GM18909 (cell line): ENCODE measurements at regions not wholly inside any gene's neighbourhood (a gene's known extent, or its start where the extent isn't known, plus 50 kb on each side); places are given as distances from the start of the nearest gene placed in this dataset.
"Not testable (repeated sequence)": the region's sequence is repeated elsewhere in the genome, so short reads cannot be mapped to it uniquely, and the experiment has no call there.

Source experiments
- ATAC-seq: cut with Tn5 transposase; IDR thresholded peaks from one replicate; pipeline ENCODE4 v1.9.1; 2021; ENCODE audit warnings: mild to moderate bottlenecking; ENCODE audit not compliant: unreplicated experiment, poor library complexity

DNA sequence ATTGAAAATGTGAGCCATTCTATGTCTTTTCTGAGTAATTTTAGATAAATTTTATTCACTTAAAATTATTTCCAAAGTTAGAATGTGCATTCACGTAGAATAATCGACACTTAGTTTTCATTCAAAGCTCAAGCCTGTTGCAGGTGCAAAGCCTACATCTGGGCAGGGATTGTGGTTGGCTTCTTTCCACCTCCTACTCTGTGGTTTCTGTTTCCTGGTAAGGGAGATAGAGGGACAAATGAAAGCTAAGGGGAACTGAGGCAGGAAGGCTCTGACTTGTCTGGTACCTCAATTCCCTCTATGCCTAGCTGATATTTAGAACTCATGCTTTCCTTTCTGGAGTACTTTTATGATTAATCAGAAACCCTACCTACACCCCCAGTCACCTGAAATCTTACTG, 251.2 kb upstream of the DPYD start:
- no peak for ATAC-seq

DNA sequence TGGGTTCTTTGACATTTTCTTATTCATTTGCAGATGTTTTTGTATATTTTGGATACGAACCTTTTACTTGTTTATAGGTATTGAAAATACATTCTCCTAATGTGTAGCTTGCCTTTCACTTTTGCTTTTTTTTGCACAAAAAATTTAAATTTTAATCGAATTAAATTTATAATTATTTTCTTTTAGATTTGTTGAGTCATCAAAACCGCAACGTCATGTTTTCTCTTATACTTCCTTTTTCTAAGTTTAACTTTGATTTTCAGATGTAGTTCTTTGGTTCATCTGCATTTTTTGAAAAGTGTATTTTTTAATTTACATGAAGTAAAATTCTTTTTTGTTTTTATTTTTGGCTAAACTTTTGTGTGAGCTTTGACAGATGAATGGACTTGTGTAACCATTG, 243.7 kb upstream of the DPYD start:
- no peak for ATAC-seq

GRCh38 chr1:98157524-98158313, 236.9 kb upstream of the DPYD start:
- ATAC-seq = no peak

GRCh38 chr1:98147280-98147679, 226.4 kb upstream of the DPYD start:
- no peak for ATAC-seq

DNA sequence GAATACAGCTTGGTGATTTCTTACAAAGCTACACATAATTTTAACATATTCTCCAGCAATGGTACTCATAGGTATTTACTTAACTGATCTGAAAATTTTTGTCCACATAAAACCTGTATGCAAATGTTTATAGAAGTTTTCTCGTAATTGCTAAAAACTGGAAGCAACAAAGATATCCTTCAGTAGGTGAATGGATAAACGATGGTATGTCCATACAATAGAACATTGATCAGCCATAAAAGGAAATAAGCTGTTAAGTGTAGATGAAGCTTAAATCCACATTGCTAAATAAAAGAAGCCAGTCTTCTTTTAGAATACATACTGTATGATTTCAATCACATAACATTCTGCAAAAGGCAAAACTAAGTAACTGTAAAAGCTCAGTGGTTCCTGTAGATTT, 224.8 kb upstream of the DPYD start:
- ATAC-seq = no peak

DNA sequence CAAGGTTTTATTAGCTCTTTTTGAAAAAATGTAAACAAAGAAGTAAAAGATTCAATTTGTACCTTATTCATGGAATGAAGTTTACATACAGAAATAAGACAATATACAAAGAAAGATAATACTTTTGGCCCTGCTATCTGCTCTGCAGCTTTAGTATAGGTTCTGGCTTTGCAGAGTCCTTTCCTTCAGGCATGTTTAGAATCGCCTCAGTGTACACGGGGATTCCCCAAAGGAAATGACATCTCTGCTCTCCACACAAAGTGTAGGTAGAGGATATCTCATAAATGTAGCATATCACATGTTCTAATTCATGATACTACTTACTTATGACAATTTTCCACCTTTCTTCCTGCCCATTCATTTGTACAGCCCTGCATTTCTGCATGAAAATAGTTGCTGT, 222.6 kb upstream of the DPYD start:
- no peak for ATAC-seq

- no peak for ATAC-seq
Observed at GRCh38 chr1:98133131-98133530, 212.3 kb upstream of the DPYD start.

- ATAC-seq = no peak
Observed at GRCh38 chr1:98130408-98130807, 209.6 kb upstream of the DPYD start.

DNA sequence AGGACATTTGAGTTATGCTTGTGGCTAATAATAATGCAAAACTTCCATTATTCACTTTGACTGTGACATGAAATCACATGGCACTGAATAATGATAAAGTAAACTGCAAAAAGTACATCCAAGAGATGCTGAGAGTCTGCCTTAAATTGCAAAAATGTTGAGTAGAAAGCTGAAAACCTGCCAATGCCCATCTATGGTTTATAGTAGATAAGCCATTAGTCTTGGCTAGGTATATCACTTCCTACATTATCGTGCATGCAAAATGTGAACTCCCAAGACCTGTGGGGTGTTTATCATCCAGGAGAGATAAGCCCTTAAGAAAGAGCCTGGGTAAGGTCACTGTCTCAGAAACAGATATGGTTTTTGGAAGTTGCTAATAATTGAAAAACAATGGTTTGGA, 208.7 kb upstream of the DPYD start:
- ATAC-seq = no peak

GRCh38 chr1:98126740-98127139, 205.9 kb upstream of the DPYD start:
- no peak for ATAC-seq

- ATAC-seq = no peak
Observed at GRCh38 chr1:98121646-98122045, 200.8 kb upstream of the DPYD start.

DNA sequence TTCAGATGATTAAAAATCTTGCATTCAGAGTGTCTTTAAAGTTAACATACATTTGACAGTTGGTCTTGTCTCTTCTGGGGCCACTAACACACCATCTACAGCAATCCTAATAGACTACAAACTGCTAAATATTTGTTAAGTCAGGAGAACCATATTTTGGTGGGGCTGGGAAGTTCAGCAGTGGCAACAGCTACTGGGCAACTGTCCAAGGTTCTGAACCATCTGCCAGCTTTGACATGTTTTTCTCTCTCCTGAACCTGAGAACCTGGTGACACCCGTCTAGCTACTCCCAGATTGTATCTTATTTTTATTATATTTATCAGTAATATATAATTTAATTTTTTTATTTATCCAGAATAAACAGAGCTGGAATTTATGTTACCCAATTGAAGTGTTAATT, 199.0 kb upstream of the DPYD start:
- ATAC-seq = no peak

DNA sequence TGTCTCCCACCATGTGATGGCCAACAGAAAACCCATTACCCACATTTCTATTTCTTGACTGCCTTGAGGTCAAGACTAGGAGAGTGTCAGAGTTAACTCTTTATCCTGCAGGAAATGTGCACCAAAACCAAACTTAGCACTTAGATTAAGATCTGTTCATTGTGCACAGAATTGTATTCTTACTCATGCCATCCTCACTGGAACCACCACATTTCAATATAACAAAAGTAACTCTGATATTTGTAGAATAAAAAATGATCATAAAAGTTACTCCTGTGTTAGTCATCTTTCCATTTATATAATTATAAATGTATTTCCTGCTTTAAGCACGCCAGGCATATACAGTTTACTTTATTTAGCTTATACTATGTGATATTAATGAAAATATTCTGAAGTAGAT, 193.0 kb upstream of the DPYD start:
- no peak for ATAC-seq

DNA sequence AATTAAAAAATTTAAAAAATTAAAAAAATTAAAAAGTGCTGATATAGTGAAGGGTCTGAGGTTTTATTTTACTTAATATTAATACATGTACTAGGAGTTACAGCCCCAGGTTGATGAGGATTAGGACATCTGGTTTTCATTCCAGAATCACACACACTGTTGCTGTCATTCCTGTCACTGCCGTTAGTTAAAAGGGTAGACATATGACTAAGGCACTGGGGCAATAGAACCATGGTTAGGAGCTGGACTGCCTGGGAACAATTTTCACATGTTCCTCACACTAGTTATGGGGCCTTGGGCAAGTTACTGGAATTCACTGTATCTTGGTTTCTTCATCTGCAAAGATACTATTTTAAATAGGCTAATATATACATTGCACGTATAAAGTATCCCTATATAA, 191.8 kb upstream of the DPYD start:
- ATAC-seq = no peak

DNA sequence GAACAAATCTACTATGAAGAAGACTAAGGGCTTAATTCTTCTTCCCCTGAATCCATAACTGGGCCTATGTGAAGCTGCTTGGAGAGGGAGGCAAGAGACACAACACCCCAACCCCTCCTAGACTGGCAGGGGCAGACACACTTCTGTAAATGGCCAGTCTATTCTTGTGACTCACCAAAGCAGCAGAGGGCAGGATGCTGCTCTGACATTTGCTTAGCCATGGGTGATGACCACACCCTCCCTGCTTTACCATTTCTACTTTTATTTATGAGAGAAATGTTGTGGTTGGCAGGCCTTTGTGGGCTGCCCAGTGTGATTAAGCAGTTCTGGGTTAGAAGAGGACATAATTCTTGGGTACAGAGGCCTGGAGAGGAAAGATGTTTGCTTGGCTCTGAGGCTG, 189.8 kb upstream of the DPYD start:
- no peak for ATAC-seq

DNA sequence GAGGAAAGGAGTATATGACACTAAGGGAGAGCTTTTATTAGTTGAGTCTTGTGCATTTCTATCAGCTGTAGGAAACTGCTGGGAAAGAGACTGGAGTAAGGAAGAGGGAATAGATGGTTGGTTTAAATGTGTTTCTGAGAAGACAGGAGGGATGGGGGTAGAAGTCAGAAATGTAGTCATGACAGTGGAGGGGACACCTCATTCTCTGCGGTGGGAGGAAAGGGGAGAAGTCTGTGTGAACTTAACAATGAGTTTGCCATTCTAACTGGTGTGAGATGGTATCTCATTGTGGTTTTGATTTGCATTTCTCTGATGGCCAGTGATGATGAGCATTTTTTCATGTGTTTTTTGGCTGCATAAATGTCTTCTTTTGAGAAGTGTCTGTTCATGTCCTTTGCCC, 187.5 kb upstream of the DPYD start:
- not testable (repeated sequence) for ATAC-seq

- ATAC-seq = no peak
Observed at GRCh38 chr1:98107256-98107655, 186.4 kb upstream of the DPYD start.

DNA sequence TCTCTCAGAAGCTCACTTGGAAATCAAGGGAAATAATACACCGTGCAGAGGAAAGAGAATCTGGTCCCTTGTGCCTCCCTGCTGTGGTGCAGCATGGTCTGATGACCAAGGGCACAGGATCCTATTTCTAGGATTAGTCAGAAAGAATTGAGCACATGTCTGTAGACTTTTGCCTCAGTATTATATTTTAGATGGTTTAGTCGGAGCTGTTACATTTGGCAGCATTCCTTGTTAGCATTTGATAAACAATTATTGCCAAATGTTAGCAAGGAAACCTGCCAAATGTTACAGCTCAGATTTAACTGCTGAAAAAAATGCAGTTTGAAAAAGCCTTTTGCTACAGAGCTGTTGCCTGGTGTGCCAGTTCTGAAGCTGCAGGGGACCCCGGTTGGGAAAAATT, 183.5 kb upstream of the DPYD start:
- ATAC-seq = no peak

DNA sequence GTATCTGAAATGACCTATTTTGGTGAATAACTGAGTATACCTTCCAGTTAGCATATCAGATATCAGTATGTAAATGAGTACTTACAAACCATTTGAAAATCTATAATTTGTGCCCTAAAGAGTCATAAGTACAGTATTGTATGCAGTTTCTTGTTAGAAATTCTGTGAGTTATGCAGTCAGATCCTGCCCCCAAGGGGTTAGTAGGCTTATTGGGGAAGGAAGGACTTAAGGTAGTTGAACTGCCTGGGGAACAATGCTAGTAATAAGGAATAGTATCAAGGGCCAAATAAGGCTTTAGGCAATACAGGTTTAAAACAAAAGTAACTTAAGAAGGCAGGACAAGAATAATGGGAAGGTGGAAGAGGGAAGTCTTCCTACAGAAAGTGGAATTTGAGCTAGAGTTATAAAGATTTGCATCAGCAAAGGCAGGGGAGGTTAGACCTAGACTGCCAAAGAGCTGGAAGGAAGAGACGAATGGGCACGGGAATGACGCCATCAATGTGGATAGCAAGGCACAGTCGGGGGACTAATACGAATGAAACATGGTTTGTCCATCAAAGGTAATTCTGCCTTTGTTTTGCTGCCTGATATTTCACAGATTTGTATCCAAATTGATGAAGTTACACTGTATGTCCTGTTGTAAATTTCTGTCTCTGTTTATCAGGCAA, 182.9 kb upstream of the DPYD start:
- no peak for ATAC-seq

- ATAC-seq = no peak
Observed at GRCh38 chr1:98102345-98103030, 181.7 kb upstream of the DPYD start.

DNA sequence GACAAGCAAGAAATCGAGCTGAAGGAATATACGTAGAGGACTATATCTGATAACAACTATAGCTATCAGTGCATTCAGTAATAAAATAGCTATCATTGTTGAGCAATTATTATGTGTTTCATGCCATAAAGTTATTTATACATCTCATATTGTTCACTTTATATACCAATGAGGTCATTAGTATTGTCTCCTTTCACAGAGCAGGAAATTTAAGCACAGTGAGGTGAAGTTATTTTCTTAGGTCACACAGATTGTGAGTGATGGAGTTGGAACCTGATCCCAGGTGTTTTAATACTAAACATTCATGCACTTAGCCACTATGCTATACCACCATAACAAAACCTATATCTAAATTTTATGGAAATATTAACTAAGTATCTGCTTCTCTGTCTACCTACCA, 180.5 kb upstream of the DPYD start:
- no peak for ATAC-seq

DNA sequence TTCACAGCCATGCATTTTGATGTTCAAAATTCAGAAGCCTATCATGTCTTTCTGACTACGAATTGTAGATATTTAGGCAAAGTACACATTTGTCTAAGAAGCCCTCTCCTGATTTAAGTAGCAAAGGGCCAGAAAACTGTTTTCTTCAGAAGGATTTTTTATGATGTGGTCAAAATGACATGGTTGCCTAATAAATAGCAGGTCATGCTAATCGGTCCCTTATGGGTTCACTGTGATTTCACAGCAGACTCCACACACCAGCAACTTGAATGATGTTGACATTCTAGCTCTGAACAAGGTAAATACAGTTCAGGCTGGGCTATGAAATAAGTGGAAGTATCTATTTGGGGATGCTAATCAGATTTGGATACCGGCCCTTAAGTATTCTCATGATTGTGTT, 178.7 kb upstream of the DPYD start:
- no peak for ATAC-seq
